Loucy (cell line): ENCODE measurements at regions not wholly inside any gene's neighbourhood (a gene's known extent, or its start where the extent isn't known, plus 50 kb on each side); places are given as distances from the start of the nearest gene placed in this dataset.
"Not testable (repeated sequence)": the region's sequence is repeated elsewhere in the genome, so short reads cannot be mapped to it uniquely, and the experiment has no call there.

Source experiments
- H2AFZ ChIP-seq: fragments of 200-600 bp; sonication (generic); 2 replicates; pipeline ENCODE4 v1.6.0; 2016; ENCODE audit warnings: antibody characterized with exemption, mild to moderate bottlenecking, low read length, moderate library complexity
- H3F3A ChIP-seq: fragments of 200-600 bp; 2 replicates; pipeline ENCODE4 v1.6.0; 2016; ENCODE audit warnings: antibody characterized with exemption, low read depth, mild to moderate bottlenecking
- H3K27me3 ChIP-seq: fragments of 200-600 bp; sonication (generic); 2 replicates; pipeline ENCODE4 v1.6.1; 2014; ENCODE audit warnings: low read length, mild to moderate bottlenecking; ENCODE audit not compliant: insufficient read depth, poor library complexity, severe bottlenecking
- H3K36me3 ChIP-seq: fragments of 200-600 bp; sonication (generic); 2 replicates; pipeline ENCODE4 v1.6.1; 2016; ENCODE audit warnings: low read length; ENCODE audit not compliant: insufficient read depth
- H3K4me1 ChIP-seq: fragments of 200-600 bp; sonication (generic); 2 replicates; pipeline ENCODE4 v1.5.1; 2014; ENCODE audit warnings: low read length, mild to moderate bottlenecking; ENCODE audit not compliant: insufficient read depth, poor library complexity, severe bottlenecking
- H3K4me2 ChIP-seq: fragments of 200-600 bp; sonication (generic); 2 replicates; pipeline ENCODE4 v1.6.0; 2014; ENCODE audit warnings: antibody characterized with exemption, low read length, low read depth, mild to moderate bottlenecking; ENCODE audit not compliant: poor library complexity, severe bottlenecking
- H3K4me3 ChIP-seq: fragments of 200-600 bp; sonication (generic); 2 replicates; pipeline ENCODE4 v1.5.1; 2014; ENCODE audit warnings: low read length, mild to moderate bottlenecking, mixed read lengths; ENCODE audit not compliant: poor library complexity, severe bottlenecking
- H3K79me2 ChIP-seq: fragments of 200-600 bp; sonication (generic); 2 replicates; pipeline ENCODE4 v1.6.1; 2014; ENCODE audit warnings: low read length; ENCODE audit not compliant: insufficient read depth
- H3K9ac ChIP-seq: fragments of 200-600 bp; sonication (generic); 2 replicates; pipeline ENCODE4 v1.6.0; 2014; ENCODE audit warnings: mild to moderate bottlenecking, low read depth, low read length, moderate library complexity; ENCODE audit not compliant: poor library complexity, severe bottlenecking
- H3K9me2 ChIP-seq: fragments of 200-600 bp; sonication (generic); replicated peaks from 2 replicates; pipeline ENCODE4 v1.6.1; 2016; ENCODE audit warnings: low read depth, low read length, mixed read lengths
- H3K9me3 ChIP-seq: fragments of 200-600 bp; sonication (generic); 2 replicates; pipeline ENCODE4 v1.6.1; 2014; ENCODE audit warnings: mild to moderate bottlenecking, antibody characterized with exemption, low read length, low read depth; ENCODE audit not compliant: insufficient read depth
- H4K20me1 ChIP-seq: fragments of 200-600 bp; sonication (generic); 2 replicates; pipeline ENCODE4 v1.6.0; 2014; ENCODE audit warnings: antibody characterized with exemption, low read length, mild to moderate bottlenecking; ENCODE audit not compliant: insufficient read depth, poor library complexity, severe bottlenecking

- not testable (repeated sequence) for H3K4me1 ChIP-seq, H2AFZ ChIP-seq, H3K27me3 ChIP-seq, H4K20me1 ChIP-seq, H3K9me3 ChIP-seq, H3F3A ChIP-seq, H3K9me2 ChIP-seq, H3K9ac ChIP-seq, H3K4me2 ChIP-seq, H3K79me2 ChIP-seq, H3K36me3 ChIP-seq, H3K4me3 ChIP-seq
These were observed 190.6 kb upstream of the IRF2BP2 start for GRCh38 chr1:234800563-234800962.

DNA sequence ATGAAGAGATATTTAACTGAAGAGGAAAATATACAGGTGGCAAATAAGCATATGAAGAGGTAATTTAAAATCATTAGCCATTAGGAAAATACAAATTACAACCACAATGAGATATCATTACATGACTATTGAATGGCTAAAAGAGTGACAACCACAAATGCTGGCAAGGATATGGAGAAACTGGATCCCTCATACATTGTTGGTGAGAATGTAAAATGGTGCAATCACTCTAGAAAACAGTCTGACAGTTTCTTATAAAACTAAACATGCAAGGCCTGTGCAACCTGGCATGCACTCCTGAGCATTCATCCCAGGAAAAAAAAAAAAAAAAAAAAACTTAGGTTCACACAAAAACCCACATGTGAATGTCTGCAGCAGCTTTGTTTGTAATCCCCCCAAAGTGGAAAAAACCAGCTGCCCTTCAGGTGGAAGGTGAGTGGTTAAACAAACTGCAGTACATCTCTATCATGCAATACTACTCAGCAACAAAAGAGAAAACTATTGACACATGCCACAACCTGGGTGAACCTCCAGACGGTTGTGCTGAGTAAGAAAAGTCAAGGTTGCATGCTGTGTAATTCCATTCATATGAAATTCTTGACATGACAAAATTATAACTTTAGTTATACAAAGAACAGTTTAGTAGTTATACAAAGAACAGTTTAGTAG is 189.2 kb upstream of the IRF2BP2 start:
- H3K27me3 ChIP-seq, H3K36me3 ChIP-seq, H3F3A ChIP-seq, H3K79me2 ChIP-seq, H3K9ac ChIP-seq, H3K4me1 ChIP-seq, H3K4me2 ChIP-seq, H3K9me2 ChIP-seq, H2AFZ ChIP-seq, H4K20me1 ChIP-seq, H3K9me3 ChIP-seq, H3K4me3 ChIP-seq: not testable (repeated sequence)

DNA sequence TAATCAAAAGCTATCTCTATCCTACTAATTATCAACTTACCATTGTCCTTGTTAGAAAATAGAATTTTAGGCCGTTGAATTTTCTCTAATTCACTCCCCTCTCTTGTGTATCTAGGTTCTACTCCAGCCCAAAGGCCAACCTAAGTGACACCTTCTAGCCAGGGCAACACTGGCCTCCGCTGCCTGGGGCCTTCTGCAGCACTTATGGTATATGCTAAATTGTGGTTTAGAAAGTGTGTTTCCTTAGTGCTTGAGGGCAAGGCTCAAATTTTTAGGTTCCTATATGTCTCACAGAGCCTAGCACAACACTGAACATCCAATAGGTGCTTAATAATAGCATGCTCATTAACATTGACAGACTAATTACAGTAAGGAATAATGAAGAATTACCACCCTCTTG is 187.2 kb upstream of the IRF2BP2 start:
- H3K4me3 ChIP-seq, H3K9me3 ChIP-seq, H3K36me3 ChIP-seq, H3K4me2 ChIP-seq, H3K4me1 ChIP-seq, H3K79me2 ChIP-seq, H2AFZ ChIP-seq, H3K9me2 ChIP-seq, H3F3A ChIP-seq, H3K9ac ChIP-seq, H3K27me3 ChIP-seq, H4K20me1 ChIP-seq: not testable (repeated sequence)

DNA sequence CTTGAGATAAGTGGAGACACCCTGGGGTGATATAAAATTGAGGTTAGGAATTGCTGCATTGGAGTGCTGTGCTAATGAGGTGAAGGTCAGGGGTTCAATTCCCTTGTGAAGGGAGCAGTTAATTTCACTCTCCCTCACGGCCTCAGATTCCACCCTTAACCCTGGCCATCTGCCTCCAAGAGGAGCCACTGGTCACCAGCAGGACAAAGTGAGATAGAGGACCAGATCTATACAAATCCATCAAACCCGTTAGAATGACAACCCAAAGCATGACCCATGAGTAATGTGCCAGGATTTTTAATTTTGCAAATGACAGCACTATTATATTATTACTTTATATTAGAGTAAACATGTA is 186.4 kb upstream of the IRF2BP2 start:
- H3K4me3 ChIP-seq, H3K79me2 ChIP-seq, H3K9ac ChIP-seq, H3K4me1 ChIP-seq, H3K4me2 ChIP-seq, H3K36me3 ChIP-seq, H3K9me3 ChIP-seq, H3K27me3 ChIP-seq, H3K9me2 ChIP-seq, H2AFZ ChIP-seq, H4K20me1 ChIP-seq, H3F3A ChIP-seq: not testable (repeated sequence)

- not testable (repeated sequence) for H3K79me2 ChIP-seq, H2AFZ ChIP-seq, H3K36me3 ChIP-seq, H3K4me1 ChIP-seq, H3K27me3 ChIP-seq, H3K4me3 ChIP-seq, H3K4me2 ChIP-seq, H3F3A ChIP-seq, H3K9me2 ChIP-seq, H4K20me1 ChIP-seq, H3K9me3 ChIP-seq, H3K9ac ChIP-seq
These were observed 185.9 kb upstream of the IRF2BP2 start for GRCh38 chr1:234795711-234796437.

- not testable (repeated sequence) for H4K20me1 ChIP-seq, H3K9ac ChIP-seq, H3K4me3 ChIP-seq, H2AFZ ChIP-seq, H3K36me3 ChIP-seq, H3K9me2 ChIP-seq, H3F3A ChIP-seq, H3K9me3 ChIP-seq, H3K27me3 ChIP-seq, H3K79me2 ChIP-seq, H3K4me1 ChIP-seq, H3K4me2 ChIP-seq
These were observed 185.0 kb upstream of the IRF2BP2 start for GRCh38 chr1:234795007-234795406.

GRCh38 chr1:234794452-234794851 is 184.5 kb upstream of the IRF2BP2 start:
- not testable (repeated sequence) for H3K36me3 ChIP-seq, H3K27me3 ChIP-seq, H3K79me2 ChIP-seq, H3K9me2 ChIP-seq, H4K20me1 ChIP-seq, H3K4me1 ChIP-seq, H3K4me2 ChIP-seq, H3K4me3 ChIP-seq, H2AFZ ChIP-seq, H3K9ac ChIP-seq, H3F3A ChIP-seq, H3K9me3 ChIP-seq
